22Rv1 (cell line): ENCODE measurements at regions not wholly inside any gene's neighbourhood (a gene's known extent, or its start where the extent isn't known, plus 50 kb on each side); places are given as distances from the start of the nearest gene placed in this dataset.

Source experiments
- H3K27ac ChIP-seq: fragments of 450-650 bp; 2 replicates; pipeline ENCODE4 v1.5.1; 2017
- CTCF ChIP-seq: fragments of 450-650 bp; IDR thresholded peaks from 2 replicates; pipeline ENCODE4 v1.5.1; 2017; ENCODE audit warnings: mild to moderate bottlenecking
- ZFX ChIP-seq: fragments of 450-650 bp; IDR thresholded peaks from 2 replicates; pipeline ENCODE4 v1.6.1; 2017; ENCODE audit warnings: antibody characterized with exemption, borderline replicate concordance

- no peak for TF ChIP-seq CTCF
- TF ChIP-seq ZFX = no peak
- H3K27ac ChIP-seq = no peak overlapping the region
Measured at GRCh38 chr13:104586051-104586746, 1520.0 kb upstream of the SLC10A2 start.

GRCh38 chr13:104584481-104584880 is 1518.3 kb upstream of the SLC10A2 start:
- no peak for TF ChIP-seq ZFX
- TF ChIP-seq CTCF = no peak
- H3K27ac ChIP-seq = no peak overlapping the region

GRCh38 chr13:104580931-104581330 is 1514.7 kb upstream of the SLC10A2 start:
- no peak overlapping the region for H3K27ac ChIP-seq
- TF ChIP-seq CTCF (no peak), ZFX (no peak)

- H3K27ac ChIP-seq = no peak overlapping the region
- TF ChIP-seq CTCF = no peak
Measured at GRCh38 chr13:104577071-104577815, 1511.0 kb upstream of the SLC10A2 start.

GRCh38 chr13:104571893-104572229 is 1505.6 kb upstream of the SLC10A2 start:
- TF ChIP-seq ZFX (no peak), CTCF (peak; percentile 33)

GRCh38 chr13:104571161-104571892 is 1505.1 kb upstream of the SLC10A2 start:
- no peak overlapping the region for H3K27ac ChIP-seq
- TF ChIP-seq ZFX = no peak
- TF ChIP-seq CTCF = peak; percentile 84

More at GRCh38 chr13:104571893-104572229, 1505.6 kb upstream of the SLC10A2 start:
- H3K27ac ChIP-seq = no peak overlapping the region

- no peak overlapping the region for H3K27ac ChIP-seq
- TF ChIP-seq ZFX (no peak), CTCF (no peak)
Measured at GRCh38 chr13:104567114-104567513, 1500.9 kb upstream of the SLC10A2 start.
